ENCODE measurements at regions not wholly inside any gene's neighbourhood (a gene's known extent, or its start where the extent isn't known, plus 50 kb on each side); places are given as distances from the start of the nearest gene placed in this dataset.
"Not testable (repeated sequence)": the region's sequence is repeated elsewhere in the genome, so short reads cannot be mapped to it uniquely, and the experiment has no call there.

DNA sequence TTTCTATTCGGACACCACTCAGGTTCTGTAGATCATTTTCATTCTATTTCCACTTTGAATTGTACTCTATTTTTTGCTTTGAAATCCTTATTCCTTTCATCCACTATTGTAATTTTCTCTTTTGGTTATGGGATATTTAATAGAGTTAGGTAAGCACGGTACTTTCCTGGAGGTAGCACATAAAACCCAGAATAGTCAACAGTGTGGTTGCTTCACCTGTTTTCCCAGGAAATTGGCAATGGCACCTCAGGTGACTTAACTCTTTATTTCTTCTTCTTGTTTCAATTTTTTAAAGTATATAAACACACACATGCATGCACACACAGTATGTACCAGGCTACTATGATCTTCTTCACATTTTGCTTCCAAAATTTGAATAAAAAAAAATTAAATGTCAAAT lies 682.0 kb upstream of the TMEFF2 start:
- DNase-seq, result no peak

GRCh38 chr2:192854706-192855105 lies 660.0 kb upstream of the TMEFF2 start:
- no peak for DNase-seq

GRCh38 chr2:192854031-192854430 lies 659.3 kb upstream of the TMEFF2 start:
- DNase-seq, result no peak

GRCh38 chr2:192828947-192829346 lies 634.2 kb upstream of the TMEFF2 start:
- no peak for DNase-seq

DNA sequence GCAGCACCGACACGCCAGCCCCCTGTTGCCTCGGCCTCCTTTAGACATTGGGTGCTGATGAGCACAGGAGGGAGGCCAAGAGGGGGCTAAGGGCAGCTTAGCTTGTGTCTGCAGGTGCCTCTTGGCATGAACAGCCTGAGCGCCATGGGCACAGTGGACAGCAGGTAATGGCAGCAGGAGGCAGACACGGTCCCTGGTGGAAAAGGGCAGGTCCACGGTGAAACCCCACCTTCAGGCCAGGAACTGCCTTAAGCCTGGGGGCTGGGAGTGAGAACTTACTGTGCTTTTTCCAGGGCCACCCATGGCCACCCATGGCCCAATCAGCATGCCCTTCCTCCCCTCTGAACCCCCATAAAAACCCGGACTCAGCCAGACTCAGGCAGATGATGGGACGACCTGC lies 633.4 kb upstream of the TMEFF2 start:
- DNase-seq, result no peak

DNA sequence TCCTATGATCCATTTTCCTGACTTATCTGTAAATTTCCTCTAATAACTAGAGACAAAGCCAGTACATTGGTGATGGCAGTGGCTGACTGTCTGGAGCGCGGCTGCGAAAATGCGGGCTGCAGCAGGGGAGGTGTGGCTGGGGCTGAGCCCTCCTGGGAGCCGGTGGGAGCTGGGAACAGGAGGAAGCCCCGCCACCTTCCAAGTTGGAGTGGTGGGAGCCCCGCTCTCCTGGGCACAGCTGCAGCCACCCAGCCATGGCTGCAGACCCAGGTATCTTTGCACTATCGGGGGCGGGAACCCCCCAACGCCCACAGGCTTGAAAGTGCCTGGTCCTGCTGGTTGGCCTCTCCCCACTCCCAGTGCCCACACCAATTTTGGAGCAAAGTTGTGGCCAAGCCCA lies 633.0 kb upstream of the TMEFF2 start:
- DNase-seq, result no peak

DNA sequence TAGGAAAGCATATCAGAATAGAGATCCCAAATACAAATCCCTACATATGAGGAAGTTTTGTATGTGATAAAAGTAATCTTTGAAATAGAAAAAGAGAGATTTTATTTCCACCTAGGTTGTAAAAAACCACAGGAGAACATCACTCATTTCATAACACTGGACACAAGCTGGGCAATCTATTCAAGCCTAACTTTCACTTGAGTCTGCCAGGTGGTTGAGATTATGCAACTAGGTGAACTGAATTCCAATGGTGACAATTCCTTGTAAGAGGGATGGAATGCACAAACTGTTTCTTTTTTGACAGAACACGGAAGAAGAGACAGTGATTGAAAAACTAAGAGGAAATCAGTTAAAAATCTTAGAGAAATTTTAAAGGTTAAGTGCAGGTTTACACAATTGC lies 619.6 kb upstream of the TMEFF2 start:
- DNase-seq, result no peak

DNA sequence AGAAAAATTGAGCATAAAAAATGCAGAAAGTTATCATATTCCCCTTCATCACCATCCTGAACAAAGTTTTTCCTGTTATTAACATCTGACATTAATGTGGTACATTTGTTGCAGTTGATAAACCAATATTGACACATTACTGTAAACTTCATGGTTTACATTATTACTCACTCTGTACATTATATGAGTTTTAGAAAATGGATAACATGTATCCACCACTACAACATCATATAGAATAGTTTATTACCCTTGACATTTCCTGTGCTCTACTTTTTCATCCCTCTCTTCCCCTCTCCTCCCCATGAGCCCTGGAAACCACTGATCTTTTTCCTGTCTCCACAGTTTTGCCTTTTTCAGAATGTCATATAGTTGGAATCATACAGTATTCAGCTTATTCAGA lies 618.6 kb upstream of the TMEFF2 start:
- DNase-seq, result no peak

DNA sequence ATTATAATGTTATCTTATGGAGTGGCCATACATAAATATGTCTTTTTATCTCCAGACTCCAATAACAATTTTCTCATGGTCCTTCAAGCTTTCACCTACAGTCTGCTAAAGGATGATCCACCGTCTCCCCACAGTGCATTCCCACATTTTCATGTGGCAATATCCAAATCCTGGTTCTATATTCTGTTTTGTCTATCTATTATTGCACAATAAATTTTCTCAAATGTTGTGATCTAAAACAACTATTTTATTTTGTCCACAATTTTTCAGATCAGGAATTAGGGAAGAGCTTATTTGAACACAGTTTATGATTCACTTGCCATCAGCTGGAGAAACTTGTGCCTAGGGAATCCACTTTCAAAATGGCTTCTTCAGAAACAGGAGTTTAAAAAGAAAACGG lies 614.4 kb upstream of the TMEFF2 start:
- no peak for DNase-seq

DNA sequence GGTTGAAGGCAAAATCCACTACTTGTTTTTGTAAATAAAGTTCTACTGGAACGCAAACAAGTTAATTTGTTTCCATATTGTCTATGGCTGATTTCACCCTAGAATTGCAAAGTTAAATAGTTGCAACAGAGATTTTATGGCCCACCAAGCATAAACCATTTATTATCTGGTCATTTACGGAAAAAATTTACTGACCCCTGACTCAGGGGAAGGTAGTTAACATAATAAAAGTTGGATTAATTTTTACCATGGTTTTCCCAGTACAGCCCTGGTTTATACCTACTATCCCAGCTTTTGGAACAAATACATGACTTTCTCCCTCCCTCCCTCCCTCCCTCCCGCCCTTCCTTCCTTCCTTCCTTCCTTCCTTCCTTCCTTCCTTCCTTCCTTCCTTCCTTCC lies 588.9 kb upstream of the TMEFF2 start:
- no peak for DNase-seq

DNA sequence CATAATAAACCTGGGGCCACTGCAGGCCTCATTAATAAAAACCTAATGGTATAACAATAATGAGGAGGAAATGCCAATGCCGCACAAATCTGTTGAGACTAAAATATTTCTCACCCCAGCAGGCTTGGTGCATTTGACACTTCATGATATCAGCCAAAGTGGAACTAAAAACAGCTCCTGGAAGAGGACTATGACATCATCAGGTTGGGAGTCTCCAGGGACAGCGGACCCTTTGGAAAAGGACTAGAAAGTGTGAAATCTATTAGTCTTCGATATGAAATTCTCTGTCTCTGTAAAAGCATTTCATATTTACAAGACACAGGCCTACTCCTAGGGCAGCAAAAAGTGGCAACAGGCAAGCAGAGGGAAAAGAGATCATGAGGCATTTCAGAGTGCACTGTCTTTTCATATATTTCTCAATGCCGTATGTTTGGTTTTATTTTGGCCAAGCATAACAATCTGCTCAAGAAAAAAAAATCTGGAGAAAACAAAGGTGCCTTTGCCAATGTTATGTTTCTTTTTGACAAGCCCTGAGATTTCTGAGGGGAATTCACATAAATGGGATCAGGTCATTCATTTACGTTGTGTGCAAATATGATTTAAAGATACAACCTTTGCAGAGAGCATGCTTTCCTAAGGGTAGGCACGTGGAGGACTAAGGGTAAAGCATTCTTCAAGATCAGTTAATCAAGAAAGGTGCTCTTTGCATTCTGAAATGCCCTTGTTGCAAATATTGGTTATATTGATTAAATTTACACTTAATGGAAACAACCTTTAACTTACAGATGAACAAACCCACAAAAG lies 580.9 kb upstream of the TMEFF2 start:
- no peak for DNase-seq

DNA sequence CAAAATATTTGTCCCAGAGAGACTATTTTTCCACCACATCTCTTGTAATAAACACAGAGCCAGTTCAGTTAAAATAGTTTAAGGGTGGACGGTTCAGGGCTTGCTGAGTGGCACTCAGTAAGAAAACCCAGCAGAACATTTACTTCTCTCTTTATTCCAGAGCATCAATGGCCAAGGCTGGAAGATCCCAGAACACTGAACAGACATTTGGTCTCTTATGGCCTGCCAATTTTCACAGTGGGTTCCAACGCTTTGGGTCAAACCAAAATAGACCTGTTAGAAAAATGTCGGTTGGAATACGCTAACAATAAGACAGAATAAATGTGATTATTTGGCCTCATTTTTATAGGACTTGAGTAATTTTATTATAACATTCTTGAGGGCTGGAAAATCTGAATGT lies 580.3 kb upstream of the TMEFF2 start:
- DNase-seq, result no peak

GRCh38 chr2:192773044-192773443 lies 578.3 kb upstream of the TMEFF2 start:
- no peak for DNase-seq

- no peak for DNase-seq
These were observed 555.0 kb upstream of the TMEFF2 start for GRCh38 chr2:192749611-192750200.

DNA sequence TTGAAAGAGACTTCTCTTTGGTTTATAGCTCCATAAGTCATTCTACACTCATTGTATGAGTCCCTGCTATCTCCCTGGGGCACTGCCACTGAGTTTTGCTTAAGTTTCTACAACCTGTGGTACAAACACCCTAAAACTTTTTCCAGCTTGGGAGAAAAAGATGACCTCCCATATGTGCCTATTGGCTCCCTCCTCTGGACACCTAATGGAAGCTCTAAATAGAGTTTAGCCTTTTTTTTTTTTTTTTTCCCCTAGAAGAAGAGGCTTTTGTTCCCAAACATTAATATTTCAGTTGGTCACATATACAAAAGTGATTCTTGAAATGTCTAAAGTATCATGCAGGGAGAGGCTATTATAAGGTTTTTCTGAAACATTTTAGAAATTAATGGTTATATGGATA lies 547.2 kb upstream of the TMEFF2 start:
- no peak for DNase-seq

- DNase-seq, result no peak
These were observed 540.7 kb upstream of the TMEFF2 start for GRCh38 chr2:192735447-192735846.

DNA sequence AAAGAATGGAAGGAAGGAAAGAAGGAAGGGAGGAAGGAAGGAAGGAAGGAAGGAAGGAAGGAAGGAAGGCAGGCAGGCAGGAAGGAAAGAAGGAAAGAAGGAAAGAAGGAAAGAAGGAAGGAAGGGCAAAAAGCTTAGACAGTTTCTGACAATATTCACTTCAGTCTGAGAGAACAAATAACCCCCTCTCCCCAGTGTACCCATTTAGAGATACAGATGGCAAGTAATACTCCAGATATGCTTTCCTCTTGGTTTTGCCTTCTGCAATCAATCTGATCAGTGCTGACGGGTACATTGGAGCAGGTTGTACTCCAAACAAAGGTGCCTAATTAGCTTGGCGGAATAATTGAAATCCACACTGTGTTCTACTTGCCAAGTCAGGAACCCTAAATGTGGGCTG lies 534.6 kb upstream of the TMEFF2 start:
- DNase-seq, result no peak

- DNase-seq, result no peak
These were observed 531.3 kb upstream of the TMEFF2 start for GRCh38 chr2:192725991-192726390.

DNA sequence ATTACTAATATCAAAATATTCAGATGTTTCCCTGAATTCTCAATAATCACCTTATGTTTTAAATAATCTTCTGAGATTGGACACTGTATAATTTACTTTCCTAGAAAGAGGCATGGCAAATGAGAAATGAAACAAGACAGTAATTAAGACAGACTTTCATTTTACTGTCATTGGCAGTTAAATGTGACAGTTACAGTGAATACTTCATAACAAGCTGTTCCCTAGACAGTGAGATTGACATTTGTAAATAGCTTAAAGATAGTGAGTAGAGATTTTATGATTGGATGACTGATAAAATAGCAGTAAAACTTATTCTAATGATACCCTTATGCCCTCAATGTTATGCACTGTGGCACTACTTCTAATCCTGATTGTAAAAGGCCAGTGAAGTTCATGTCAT lies 524.9 kb upstream of the TMEFF2 start:
- no peak for DNase-seq

- no peak for DNase-seq
These were observed 523.6 kb upstream of the TMEFF2 start for GRCh38 chr2:192718340-192718739.

DNA sequence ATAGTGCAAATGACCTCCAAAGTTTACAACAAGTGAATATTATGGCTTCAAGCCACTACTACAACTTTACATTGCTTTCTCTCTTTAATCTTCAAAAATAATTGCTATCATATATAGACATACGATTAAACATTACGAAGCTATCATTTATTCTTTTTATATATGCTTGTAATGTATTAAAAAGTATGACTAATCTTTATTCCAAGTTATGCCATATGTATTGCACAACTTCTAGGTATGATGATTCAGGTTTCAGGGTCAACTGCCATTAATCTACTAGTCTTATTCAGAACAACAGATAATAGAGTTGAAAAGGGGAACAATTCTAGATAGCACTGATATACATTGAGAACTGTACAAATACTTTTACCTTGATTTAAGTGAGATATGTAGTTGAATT lies 506.2 kb upstream of the TMEFF2 start:
- no peak for DNase-seq

GRCh38 chr2:192697880-192698279 lies 503.1 kb upstream of the TMEFF2 start:
- DNase-seq, result no peak

GRCh38 chr2:192696857-192697256 lies 502.1 kb upstream of the TMEFF2 start:
- DNase-seq, result no peak

- no peak for DNase-seq
These were observed 492.3 kb upstream of the TMEFF2 start for GRCh38 chr2:192687015-192687414.

- DNase-seq, result not testable (repeated sequence)
These were observed 487.8 kb upstream of the TMEFF2 start for GRCh38 chr2:192682511-192682910.

Data from inflammatory macrophage (primary cell).